IMR-90 (cell line): ENCODE measurements at regions not wholly inside any gene's neighbourhood (a gene's known extent, or its start where the extent isn't known, plus 50 kb on each side); places are given as distances from the start of the nearest gene placed in this dataset.

Experiments
- ATAC-seq: fragments of 200-7000 bp; cut with Tn5 transposase; 2 replicates; pipeline ENCODE4 v1.9.1; 2020; ENCODE audit warnings: low read depth, mild to moderate bottlenecking, moderate library complexity
- BruUV-seq: library from RNA; stranded (reverse); fragments of 400-500 nt; replicated peaks from 2 replicates; lab custom pipeline; 2021; lab: Mats Ljungman, UMichigan
- CTCF ChIA-PET: fragments of 300-600 bp; formaldehyde crosslinking; extraction: SDS; loops from one replicate; lab custom pipeline; 2021; ENCODE audit warnings: antibody characterized with exemption; lab: Yijun Ruan, JAX
- POLR2A ChIA-PET: fragments of 300-600 bp; sonication (Branson Sonifier 250); formaldehyde crosslinking; loops from one replicate; lab custom pipeline; 2022; ENCODE audit warnings: antibody characterized with exemption; ENCODE audit not compliant: unreplicated experiment; lab: Charles Lee
- DNase-seq: peaks from one replicate; pipeline ENCODE4 v3.0.0; 2013
- H2AFZ ChIP-seq: replicated peaks from 2 replicates; pipeline ENCODE3; 2013; ENCODE audit warnings: low read length, mild to moderate bottlenecking; ENCODE audit not compliant: poor library complexity
- H2AK5ac ChIP-seq: 2 replicates; pipeline ENCODE4 v1.6.1; 2013; ENCODE audit warnings: low read depth, low read length, inconsistent platforms
- H2AK9ac ChIP-seq: replicated peaks from 2 replicates; pipeline ENCODE3; 2013; ENCODE audit warnings: mild to moderate bottlenecking, low read depth, low read length, moderate library complexity; ENCODE audit not compliant: poor library complexity
- H2BK120ac ChIP-seq: 2 replicates; pipeline ENCODE4 v1.6.1; 2013; ENCODE audit warnings: low read depth, low read length, inconsistent platforms
- H2BK15ac ChIP-seq: 3 replicates; pipeline ENCODE4 v1.6.1; 2013; ENCODE audit warnings: low read depth, low read length, inconsistent platforms
- H2BK20ac ChIP-seq: 2 replicates; pipeline ENCODE4 v1.6.1; 2013; ENCODE audit warnings: low read depth, mild to moderate bottlenecking, inconsistent platforms, low read length, moderate library complexity
- H2BK5ac ChIP-seq: 2 replicates; pipeline ENCODE4 v1.6.1; 2013; ENCODE audit warnings: mild to moderate bottlenecking, low read depth, low read length, inconsistent platforms; ENCODE audit not compliant: poor library complexity, severe bottlenecking
- H3K14ac ChIP-seq: replicated peaks from 2 replicates; pipeline ENCODE4 v1.6.1; 2013; ENCODE audit warnings: low read depth, low read length, inconsistent platforms
- H3K18ac ChIP-seq: 2 replicates; pipeline ENCODE4 v1.6.1; 2013; ENCODE audit warnings: low read depth, low read length, control low read depth
- H3K23ac ChIP-seq: 2 replicates; pipeline ENCODE4 v1.6.1; 2013; ENCODE audit warnings: low read depth, low read length, inconsistent platforms
- H3K27ac ChIP-seq: 2 replicates; pipeline ENCODE4 v1.5.1; 2013; ENCODE audit warnings: mild to moderate bottlenecking, control low read depth, low read length; ENCODE audit not compliant: insufficient read depth
- H3K27me3 ChIP-seq: 2 replicates; pipeline ENCODE4 v1.6.1; 2013; ENCODE audit warnings: low read length; ENCODE audit not compliant: control insufficient read depth, insufficient read depth
- H3K36me3 ChIP-seq: 2 replicates; pipeline ENCODE4 v1.6.1; 2013; ENCODE audit warnings: low read length, mixed read lengths; ENCODE audit not compliant: control insufficient read depth, insufficient read depth
- H3K4ac ChIP-seq: 2 replicates; pipeline ENCODE4 v1.6.1; 2013; ENCODE audit warnings: low read depth, low read length, inconsistent platforms
- H3K4me1 ChIP-seq: 2 replicates; pipeline ENCODE4 v1.6.1; 2013; ENCODE audit warnings: low read length, mixed read lengths; ENCODE audit not compliant: control insufficient read depth, insufficient read depth
- H3K4me2 ChIP-seq: 2 replicates; pipeline ENCODE4 v1.6.1; 2013; ENCODE audit warnings: low read depth, mild to moderate bottlenecking, control low read depth, low read length, moderate library complexity
- H3K4me3 ChIP-seq: 2 replicates; pipeline ENCODE4 v1.5.1; 2013; ENCODE audit warnings: low read depth, mild to moderate bottlenecking, control low read depth, low read length, moderate library complexity; ENCODE audit not compliant: insufficient read depth
- H3K56ac ChIP-seq: 2 replicates; pipeline ENCODE4 v1.6.1; 2013; ENCODE audit warnings: low read length, inconsistent platforms; ENCODE audit not compliant: insufficient read depth; ENCODE audit errors: extremely low read depth
- H3K79me1 ChIP-seq, 2 experiments: 2 replicates each; pipeline ENCODE4 v1.6.1; 2013; ENCODE audit warnings: low read length in 2 of 2, inconsistent platforms in 1 of 2, low read depth in 1 of 2
- H3K9ac ChIP-seq: 2 replicates; pipeline ENCODE4 v1.6.1; 2013; ENCODE audit warnings: low read depth, low read length, control low read depth
- H3K9me1 ChIP-seq: 2 replicates; pipeline ENCODE4 v1.6.1; 2013; ENCODE audit warnings: low read length, inconsistent platforms; ENCODE audit not compliant: insufficient read depth
- H3K9me3 ChIP-seq: 2 replicates; pipeline ENCODE4 v1.6.1; 2013; ENCODE audit warnings: low read length; ENCODE audit not compliant: control insufficient read depth, insufficient read depth
- H4K20me1 ChIP-seq: 2 replicates; pipeline ENCODE4 v1.6.1; 2013; ENCODE audit warnings: low read length, inconsistent platforms; ENCODE audit not compliant: insufficient read depth
- H4K5ac ChIP-seq: 2 replicates; pipeline ENCODE4 v1.6.1; 2013; ENCODE audit warnings: mild to moderate bottlenecking, low read depth, low read length, control low read depth
- H4K8ac ChIP-seq, 2 experiments: 2 replicates each; pipeline ENCODE4 v1.6.1; 2013; ENCODE audit warnings: low read depth in 2 of 2, low read length in 2 of 2, control low read depth in 1 of 2, inconsistent platforms in 1 of 2
- H4K91ac ChIP-seq: 2 replicates; pipeline ENCODE4 v1.6.1; 2013; ENCODE audit warnings: low read depth, low read length, inconsistent platforms; ENCODE audit not compliant: insufficient read depth
- CEBPB ChIP-seq: IDR thresholded peaks from 2 replicates; pipeline ENCODE4 v1.6.1; 2012; ENCODE audit warnings: low read depth, low read length, improper control_type of control experiment
- CHD1 ChIP-seq: IDR thresholded peaks from 2 replicates; pipeline ENCODE4 v1.6.1; 2012; ENCODE audit warnings: low read depth, low read length, improper control_type of control experiment
- MAZ ChIP-seq: IDR thresholded peaks from 2 replicates; pipeline ENCODE4 v1.6.1; 2012; ENCODE audit warnings: low read depth, mild to moderate bottlenecking, low read length, improper control_type of control experiment, moderate library complexity, borderline replicate concordance
- NFE2L2 ChIP-seq: fragments of 150-350 bp; IDR thresholded peaks from 2 replicates; pipeline ENCODE4 v1.6.1; 2016; ENCODE audit warnings: low read depth, mild to moderate bottlenecking, low read length
- POLR2A ChIP-seq: IDR thresholded peaks from 2 replicates; pipeline ENCODE4 v1.6.1; 2012; ENCODE audit warnings: mild to moderate bottlenecking, low read depth, low read length
- RFX5 ChIP-seq: IDR thresholded peaks from 2 replicates; pipeline ENCODE4 v1.8.0; 2012; ENCODE audit warnings: low read depth, mild to moderate bottlenecking, low read length, moderate library complexity
- WGBS, 2 experiments: methylation state at CpG; one replicate each; pipeline versions ENCODE4 v1.1.5 to v1.1.7; 2013; ENCODE audit warnings: missing lambda C conversion rate in 2 of 2; ENCODE audit not compliant: insufficient read length in 1 of 2; ENCODE audit errors: extremely low coverage in 2 of 2; 5-methylcytosine and 5-hydroxymethylcytosine counted together
- dilution Hi-C: fragments of 300-500 bp; cut with HindIII; formaldehyde crosslinking; loops from one replicate; pipeline ENCODE4 v1.14.3; 2018; ENCODE audit warnings: low sequenced_read_pairs; ENCODE audit not compliant: unreplicated experiment
- in situ Hi-C: fragments of 300-500 bp; cut with MboI; formaldehyde crosslinking; loops from 3 replicates; pipeline ENCODE4 v1.14.3; 2019; ENCODE audit warnings: low sequenced_read_pairs, inconsistent platforms, mixed read lengths
- intact Hi-C: fragments of 100-400 bp; cut with micrococcal nuclease; formaldehyde crosslinking; loops from 2 replicates; pipeline ENCODE4 v1.10.0; 2022

- H3K9me3 ChIP-seq: no peaks in the 10 kb centered on the region
- no peak overlapping the region for H3K56ac ChIP-seq
- no peaks in the 10 kb centered on the region for H4K20me1 ChIP-seq
- no peak overlapping the region for H3K23ac ChIP-seq
- ChIA-PET CTCF (no interaction called here), POLR2A (no interaction called here)
- H3K79me1 ChIP-seq: no peaks in the 10 kb centered on the region
- no peak for DNase-seq
- H4K91ac ChIP-seq: no peak overlapping the region
- H2AK5ac ChIP-seq: no peak overlapping the region
- no peak overlapping the region for H4K8ac ChIP-seq
- no peak for ATAC-seq
- dilution Hi-C loops: no loop called here
- H3K18ac ChIP-seq: no peak overlapping the region
- H2AFZ ChIP-seq: no peak overlapping the region
- no peaks in the 10 kb centered on the region for H3K9me1 ChIP-seq
- no peak overlapping the region for H3K4me2 ChIP-seq
- H3K4ac ChIP-seq: no peak overlapping the region
- no peaks in the 10 kb centered on the region for H3K27me3 ChIP-seq
- no peak overlapping the region for H3K27ac ChIP-seq
- H2BK15ac ChIP-seq: no peak overlapping the region
- no peak overlapping the region for H3K4me3 ChIP-seq
- H3K9ac ChIP-seq: no peak overlapping the region
- 25% methylated on average over 3 of the region's 13 CpGs; no CpG with 5 or more reads in 1 of the 2 experiments for WGBS, 2 experiments
- H2BK5ac ChIP-seq: no peak overlapping the region
- in situ Hi-C loops: no loop called here
- BruUV-seq: no TSS peak
- no peaks in the 10 kb centered on the region for H3K36me3 ChIP-seq
- TF ChIP-seq MAZ: no peak
- TF ChIP-seq NFE2L2: no peak
- TF ChIP-seq CHD1: no peak
- TF ChIP-seq POLR2A: no peak
- no peak for TF ChIP-seq RFX5
- TF ChIP-seq CEBPB: no peak
- intact Hi-C loops: no loop called here
- H3K4me1 ChIP-seq: no peaks in the 10 kb centered on the region
- no peak overlapping the region for H3K14ac ChIP-seq
- no peak overlapping the region for H4K5ac ChIP-seq
- no peak overlapping the region for H2BK120ac ChIP-seq
- H2BK20ac ChIP-seq: no peak overlapping the region
- no peak overlapping the region for H2AK9ac ChIP-seq
These were observed 72.0 kb upstream of the RAB6C start for GRCh38 chr2:129907256-129907998.
